Peyer's patch (tissue), 4 donors: ENCODE measurements at regions not wholly inside any gene's neighbourhood (a gene's known extent, or its start where the extent isn't known, plus 50 kb on each side); places are given as distances from the start of the nearest gene placed in this dataset.

Experiments
- DNase-seq, 3 donors: peaks; one replicate each; pipeline ENCODE4 v3.0.0-alpha.2; 2017 to 2019
- H3K27ac ChIP-seq, 4 donors: fragments of 200-600 bp; sonication (generic); one replicate each; pipeline ENCODE4 v1.5.1; 2016 to 2019
- H3K27me3 ChIP-seq, 2 donors: fragments of 200-600 bp; sonication (generic); one replicate each; pipeline ENCODE4 v1.5.1; 2019
- H3K36me3 ChIP-seq, 3 donors: fragments of 200-600 bp; sonication (generic); one replicate each; pipeline ENCODE4 v1.5.1; 2016 to 2019
- H3K4me1 ChIP-seq, 4 donors: fragments of 200-600 bp; sonication (generic); one replicate each; pipeline ENCODE4 v1.5.1; 2016 to 2019
- H3K4me3 ChIP-seq, 4 donors: fragments of 200-600 bp; sonication (generic); 1 replicate in 3 of 4; 2 replicates in 1 of 4; pipeline ENCODE4 v1.5.1; 2016 to 2019; ENCODE audit warnings: mild to moderate bottlenecking in 1 of 4
- H3K9me3 ChIP-seq, 4 donors: fragments of 200-600 bp; sonication (generic); one replicate each; pipeline ENCODE4 v1.5.1; 2016 to 2019; ENCODE audit warnings: mild to moderate bottlenecking in 1 of 4
- POLR2A ChIP-seq, 2 donors: fragments of 450-650 bp; IDR thresholded peaks; one replicate each; pipeline ENCODE4 v1.5.1; 2017; ENCODE audit warnings: antibody characterized with exemption in 2 of 2, mild to moderate bottlenecking in 2 of 2, moderate library complexity in 2 of 2
- TF ChIP-seq, protein P1 (sequence below), 6 experiments: fragments of 450-650 bp in 4 of 6; fragments of 200-600 bp in 2 of 6; sonication (generic) in 1 of 6; IDR thresholded peaks; one replicate each; pipeline ENCODE4 v1.5.1; 2017 to 2019; ENCODE audit warnings: antibody characterized with exemption in 6 of 6, mild to moderate bottlenecking in 3 of 6, moderate library complexity in 1 of 6

DNA sequence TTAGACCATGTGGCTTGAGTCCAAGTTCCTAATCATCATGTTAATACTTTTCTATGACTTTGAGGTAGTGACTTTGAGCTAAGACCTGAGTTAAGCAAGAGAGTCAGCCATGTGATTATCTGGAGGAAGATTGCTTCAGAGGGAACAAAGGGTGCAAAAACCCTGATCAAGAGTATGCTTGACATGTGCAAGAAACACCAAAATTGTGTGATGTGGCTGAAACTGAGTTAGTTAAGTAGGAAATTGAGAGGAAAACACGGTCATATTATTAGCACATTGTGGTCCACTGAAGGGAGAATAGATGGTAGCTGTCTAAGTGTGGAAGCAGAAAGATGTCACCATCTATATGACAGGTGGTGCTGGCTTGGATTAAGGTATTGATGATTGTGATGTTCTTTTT lies 130.4 kb upstream of the MON1B start:
- no peak overlapping the region for H3K4me3 ChIP-seq
- no peak for DNase-seq
- H3K27ac ChIP-seq: no peak overlapping the region
- H3K36me3 ChIP-seq: no peaks in the 10 kb centered on the region
- H3K4me1 ChIP-seq: no peaks in the 10 kb centered on the region
- no peaks in the 10 kb centered on the region for H3K27me3 ChIP-seq
- no peaks in the 10 kb centered on the region for H3K9me3 ChIP-seq
- TF ChIP-seq, protein P1, sequence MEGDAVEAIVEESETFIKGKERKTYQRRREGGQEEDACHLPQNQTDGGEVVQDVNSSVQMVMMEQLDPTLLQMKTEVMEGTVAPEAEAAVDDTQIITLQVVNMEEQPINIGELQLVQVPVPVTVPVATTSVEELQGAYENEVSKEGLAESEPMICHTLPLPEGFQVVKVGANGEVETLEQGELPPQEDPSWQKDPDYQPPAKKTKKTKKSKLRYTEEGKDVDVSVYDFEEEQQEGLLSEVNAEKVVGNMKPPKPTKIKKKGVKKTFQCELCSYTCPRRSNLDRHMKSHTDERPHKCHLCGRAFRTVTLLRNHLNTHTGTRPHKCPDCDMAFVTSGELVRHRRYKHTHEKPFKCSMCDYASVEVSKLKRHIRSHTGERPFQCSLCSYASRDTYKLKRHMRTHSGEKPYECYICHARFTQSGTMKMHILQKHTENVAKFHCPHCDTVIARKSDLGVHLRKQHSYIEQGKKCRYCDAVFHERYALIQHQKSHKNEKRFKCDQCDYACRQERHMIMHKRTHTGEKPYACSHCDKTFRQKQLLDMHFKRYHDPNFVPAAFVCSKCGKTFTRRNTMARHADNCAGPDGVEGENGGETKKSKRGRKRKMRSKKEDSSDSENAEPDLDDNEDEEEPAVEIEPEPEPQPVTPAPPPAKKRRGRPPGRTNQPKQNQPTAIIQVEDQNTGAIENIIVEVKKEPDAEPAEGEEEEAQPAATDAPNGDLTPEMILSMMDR (IDR thresholded peaks at IDR 0.05): no peak
- no peak for TF ChIP-seq POLR2A (IDR thresholded peaks at IDR 0.05)

DNA sequence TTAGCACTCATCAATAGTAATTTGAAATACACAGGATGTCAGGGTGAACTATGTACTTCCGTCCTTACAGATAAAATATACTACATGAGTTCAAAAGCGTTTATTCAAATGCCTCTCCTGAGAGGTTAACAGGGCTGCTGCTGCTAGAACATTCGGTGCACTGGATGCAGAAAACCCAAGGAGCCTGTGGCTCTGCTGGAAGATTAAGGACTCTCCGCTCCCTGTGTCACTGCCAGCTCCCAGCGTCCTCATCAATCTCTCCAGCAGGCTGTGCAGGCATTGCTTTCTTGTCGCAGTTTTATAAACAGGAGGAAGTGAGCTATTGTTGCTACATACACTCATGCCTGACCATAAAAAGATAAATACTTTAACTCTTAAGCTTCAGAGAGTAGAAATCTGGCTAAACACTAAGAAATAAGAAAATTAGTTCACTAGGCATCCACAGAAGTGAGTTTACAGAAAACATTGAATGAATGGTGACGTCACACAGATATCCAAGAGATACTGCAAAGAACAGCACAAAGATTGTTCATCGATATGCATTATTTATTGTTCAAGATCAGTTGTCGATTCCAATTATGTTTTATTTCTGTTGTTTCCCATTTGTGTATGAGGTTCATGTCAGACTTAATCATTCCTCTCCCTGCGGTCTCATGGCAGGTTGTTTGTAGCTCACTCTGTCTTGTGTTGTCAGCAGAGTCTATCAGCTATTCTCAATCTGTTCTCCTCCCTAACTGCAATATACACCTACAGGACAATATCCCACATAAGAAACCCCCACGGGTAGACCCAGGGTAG lies 127.9 kb upstream of the MON1B start:
- no peaks in the 10 kb centered on the region for H3K4me1 ChIP-seq
- no peak overlapping the region for H3K4me3 ChIP-seq

DNA sequence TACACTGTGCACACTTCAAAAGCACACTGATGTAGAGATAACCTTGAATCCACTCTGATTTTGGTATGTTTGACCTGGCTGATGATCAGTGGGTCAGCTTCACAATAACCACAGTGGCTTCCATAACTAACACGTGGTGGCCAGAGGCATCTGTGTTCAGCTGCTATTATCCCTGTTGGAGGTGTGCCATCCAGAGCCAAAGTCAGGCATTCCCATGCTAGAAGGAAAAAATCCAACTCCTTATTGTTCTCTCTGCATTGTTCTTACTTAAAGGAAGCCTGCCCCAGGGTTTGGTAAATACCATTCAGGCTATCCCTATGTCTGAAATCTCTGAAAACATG lies 127.3 kb upstream of the MON1B start:
- TF ChIP-seq POLR2A (IDR thresholded peaks at IDR 0.05): no peak
- TF ChIP-seq, protein P1 (IDR thresholded peaks at IDR 0.05): no peak
- Histone ChIP-seq H3K4me1 (no peaks in the 10 kb centered on the region), H3K9me3 (no peaks in the 10 kb centered on the region), H3K27ac (no peak overlapping the region), H3K27me3 (no peaks in the 10 kb centered on the region), H3K4me3 (no peak overlapping the region), H3K36me3 (no peaks in the 10 kb centered on the region)
- DNase-seq: no peak

More for the DNA sequence above, 127.9 kb upstream of the MON1B start:
- no peak for DNase-seq
- Histone ChIP-seq H3K27me3 (no peaks in the 10 kb centered on the region), H3K9me3 (no peaks in the 10 kb centered on the region), H3K27ac (no peak overlapping the region), H3K36me3 (no peaks in the 10 kb centered on the region)
- TF ChIP-seq, protein P1 (IDR thresholded peaks at IDR 0.05): no peak
- no peak for TF ChIP-seq POLR2A (IDR thresholded peaks at IDR 0.05)

DNA sequence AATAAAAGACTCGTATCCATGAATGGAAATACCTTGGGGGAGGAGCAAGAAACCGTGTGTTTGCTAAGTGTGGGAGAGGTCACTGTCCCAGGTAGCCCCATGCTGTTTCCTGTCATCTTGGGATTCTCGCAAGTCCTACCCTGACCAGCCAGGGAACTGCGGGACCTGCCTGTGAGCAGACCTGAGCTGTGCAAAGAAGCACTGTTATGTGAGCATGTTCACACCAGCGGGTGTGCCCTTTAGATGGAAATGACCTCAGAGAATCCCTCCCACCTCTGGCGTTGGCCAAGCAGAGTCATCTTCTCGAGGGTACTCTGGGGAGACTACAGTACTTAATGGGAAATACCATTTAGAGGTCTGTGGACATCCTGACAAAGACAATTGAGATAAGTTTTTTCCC lies 127.0 kb upstream of the MON1B start:
- no peaks in the 10 kb centered on the region for H3K36me3 ChIP-seq
- no peaks in the 10 kb centered on the region for H3K27me3 ChIP-seq
- no peak overlapping the region for H3K4me3 ChIP-seq
- DNase-seq: no peak
- no peaks in the 10 kb centered on the region for H3K9me3 ChIP-seq
- H3K4me1 ChIP-seq: no peaks in the 10 kb centered on the region
- TF ChIP-seq, protein P1 (IDR thresholded peaks at IDR 0.05): no peak
- no peak for TF ChIP-seq POLR2A (IDR thresholded peaks at IDR 0.05)
- H3K27ac ChIP-seq: no peak overlapping the region

DNA sequence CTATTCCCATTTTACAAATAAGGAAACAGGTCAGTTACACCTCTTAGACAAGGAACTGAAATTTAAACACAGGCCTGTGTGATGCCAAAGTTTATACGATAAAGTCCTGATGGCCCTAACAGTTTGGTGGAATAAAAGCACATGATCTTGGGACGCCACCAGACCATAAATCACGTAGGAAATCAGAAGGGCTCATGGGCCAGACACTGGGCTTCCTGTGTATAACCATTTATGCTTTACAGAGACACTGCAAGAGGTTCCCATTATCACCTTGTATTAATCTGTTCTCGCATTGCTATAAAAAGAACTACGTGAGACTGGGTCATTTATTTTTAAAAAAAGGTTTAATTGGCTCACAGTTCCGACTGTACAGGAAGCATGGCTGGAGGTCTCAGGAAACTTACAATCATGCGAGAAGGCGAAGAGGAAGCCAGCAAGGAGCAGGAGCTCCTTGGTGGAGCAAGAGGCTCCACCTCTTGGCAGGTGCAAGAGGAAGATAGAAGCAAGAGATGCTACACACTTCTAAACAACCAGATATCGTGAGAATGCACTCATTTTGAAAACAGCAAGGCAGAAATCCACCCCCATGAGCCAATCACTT lies 124.0 kb upstream of the MON1B start:
- TF ChIP-seq, protein P1 (IDR thresholded peaks at IDR 0.05): no peak
- no peak for TF ChIP-seq POLR2A (IDR thresholded peaks at IDR 0.05)
- H3K4me3 ChIP-seq: no peak overlapping the region
- H3K9me3 ChIP-seq: no peaks in the 10 kb centered on the region
- no peak overlapping the region for H3K27ac ChIP-seq
- H3K27me3 ChIP-seq: no peaks in the 10 kb centered on the region
- H3K4me1 ChIP-seq: no peaks in the 10 kb centered on the region
- DNase-seq: no peak
- no peaks in the 10 kb centered on the region for H3K36me3 ChIP-seq
